ENCODE measurements at regions not wholly inside any gene's neighbourhood (a gene's known extent, or its start where the extent isn't known, plus 50 kb on each side); places are given as distances from the start of the nearest gene placed in this dataset.

- ChIA-PET POLR2A (no interaction called here), CTCF (ENCODE audit: low intra/inter-chr PET ratio) (no interaction called here)
- H3K4me3 ChIP-seq, result no peak overlapping the region
- H2AFZ ChIP-seq (ENCODE audit: low read depth, low read length), result no peak overlapping the region
- intact Hi-C loops (cut with micrococcal nuclease) (no loop called here), in situ Hi-C loops (cut with MboI) (no loop called here)
- H3K36me3 ChIP-seq (ENCODE audit: control insufficient read depth, insufficient read depth, low read length), result no peaks in the 10 kb centered on the region
- H4K20me1 ChIP-seq (replicated peaks; ENCODE audit: control insufficient read depth, insufficient read depth, low read length), result no peaks in the 10 kb centered on the region
- no TSS peak for BruUV-seq (replicated peaks)
- 0% methylated on average over 1 of the region's 1 CpG for WGBS (ENCODE audit: insufficient coverage, low coverage, missing lambda C conversion rate)
- ATAC-seq (no peak), DNase-seq (ENCODE audit: extremely low read depth in 1 of 4, low spot score in 3 of 4) (no peak), FAIRE-seq (no peak)
- H3K9me1 ChIP-seq (ENCODE audit: control insufficient read depth, insufficient read depth, low read length), result no peaks in the 10 kb centered on the region
- TF ChIP-seq NFYB (IDR thresholded peaks at IDR 0.05; ENCODE audit: extremely low read depth, insufficient read length), result no peak
- H3K9me3 ChIP-seq (replicated peaks; ENCODE audit: control insufficient read depth, insufficient read depth, low read depth, low read length), result no peaks in the 10 kb centered on the region
- H3K79me2 ChIP-seq (ENCODE audit: control insufficient read depth, insufficient read depth, low read length), result no peaks in the 10 kb centered on the region
- no peaks in the 10 kb centered on the region for H3K27me3 ChIP-seq (ENCODE audit: control insufficient read depth in 2 of 2, insufficient read depth in 2 of 2, low read length in 2 of 2)
- H3K4me1 ChIP-seq (replicated peaks in 1 of 2; ENCODE audit: control insufficient read depth in 2 of 2, insufficient read depth in 2 of 2, low read length in 2 of 2), result no peaks in the 10 kb centered on the region
- H3K27ac ChIP-seq (ENCODE audit: extremely low read depth, low read depth, low read length), result no peak overlapping the region
- no peak overlapping the region for H3K4me2 ChIP-seq (ENCODE audit: insufficient read depth, low read length)
- H3K9ac ChIP-seq (ENCODE audit: insufficient read depth in 1 of 2, low read depth in 2 of 2, low read length in 2 of 2), result no peak overlapping the region
Observed at GRCh38 chr18:61719671-61720070, 173.1 kb downstream of the RNF152 start.

- no peak overlapping the region for H3K27ac ChIP-seq (ENCODE audit: extremely low read depth, low read depth, low read length)
- H3K4me1 ChIP-seq (replicated peaks in 1 of 2; ENCODE audit: control insufficient read depth in 2 of 2, insufficient read depth in 2 of 2, low read length in 2 of 2), result no peaks in the 10 kb centered on the region
- H3K9me1 ChIP-seq (ENCODE audit: control insufficient read depth, insufficient read depth, low read length), result no peaks in the 10 kb centered on the region
- no peaks in the 10 kb centered on the region for H3K36me3 ChIP-seq (ENCODE audit: control insufficient read depth, insufficient read depth, low read length)
- intact Hi-C loops (cut with micrococcal nuclease), result no loop called here
- no peak overlapping the region for H2AFZ ChIP-seq (ENCODE audit: low read depth, low read length)
- BruUV-seq (replicated peaks), result no TSS peak
- no peak for FAIRE-seq
- no peak for DNase-seq (ENCODE audit: extremely low read depth in 1 of 4, low spot score in 3 of 4)
- in situ Hi-C loops (cut with MboI), result no loop called here
- no peak overlapping the region for H3K4me3 ChIP-seq
- no peak for ATAC-seq
- H3K9me3 ChIP-seq (replicated peaks; ENCODE audit: control insufficient read depth, insufficient read depth, low read depth, low read length), result no peaks in the 10 kb centered on the region
- no peak overlapping the region for H3K9ac ChIP-seq (ENCODE audit: insufficient read depth in 1 of 2, low read depth in 2 of 2, low read length in 2 of 2)
- 3% methylated on average over 3 of the region's 3 CpGs for WGBS (ENCODE audit: insufficient coverage, low coverage, missing lambda C conversion rate)
- no peak overlapping the region for H3K4me2 ChIP-seq (ENCODE audit: insufficient read depth, low read length)
- H3K27me3 ChIP-seq (ENCODE audit: control insufficient read depth in 2 of 2, insufficient read depth in 2 of 2, low read length in 2 of 2), result no peaks in the 10 kb centered on the region
- ChIA-PET CTCF (ENCODE audit: low intra/inter-chr PET ratio) (no interaction called here), POLR2A (no interaction called here)
- H3K79me2 ChIP-seq (ENCODE audit: control insufficient read depth, insufficient read depth, low read length), result no peaks in the 10 kb centered on the region
- no peaks in the 10 kb centered on the region for H4K20me1 ChIP-seq (replicated peaks; ENCODE audit: control insufficient read depth, insufficient read depth, low read length)
- TF ChIP-seq RBM39 (optimal IDR thresholded peaks at IDR 0.05; ENCODE audit: low read depth, low read length) (no peak), NCOA2 (IDR thresholded peaks at IDR 0.05; ENCODE audit: partially characterized antibody in 2 of 2) (no peak), HCFC1 (IDR thresholded peaks at IDR 0.05; ENCODE audit: low read depth, low read length) (no peak), PRMT5 (CRISPR knock-in tag; IDR thresholded peaks at IDR 0.05) (no peak), ZNF12 (CRISPR knock-in tag; IDR thresholded peaks at IDR 0.05) (no peak), ZNF395 (CRISPR knock-in tag; IDR thresholded peaks at IDR 0.05) (no peak), CREB1 (IDR thresholded peaks at IDR 0.05) (no peak), CREB1 (CRISPR knock-in tag; IDR thresholded peaks at IDR 0.05) (no peak), E2F8 (IDR thresholded peaks at IDR 0.05; ENCODE audit: low read depth, partially characterized antibody) (no peak)
Observed at GRCh38 chr18:61718944-61719343, 173.9 kb downstream of the RNF152 start.

All from K562 (cell line).